ENCODE measurements at regions not wholly inside any gene's neighbourhood (a gene's known extent, or its start where the extent isn't known, plus 50 kb on each side); places are given as distances from the start of the nearest gene placed in this dataset.

DNA sequence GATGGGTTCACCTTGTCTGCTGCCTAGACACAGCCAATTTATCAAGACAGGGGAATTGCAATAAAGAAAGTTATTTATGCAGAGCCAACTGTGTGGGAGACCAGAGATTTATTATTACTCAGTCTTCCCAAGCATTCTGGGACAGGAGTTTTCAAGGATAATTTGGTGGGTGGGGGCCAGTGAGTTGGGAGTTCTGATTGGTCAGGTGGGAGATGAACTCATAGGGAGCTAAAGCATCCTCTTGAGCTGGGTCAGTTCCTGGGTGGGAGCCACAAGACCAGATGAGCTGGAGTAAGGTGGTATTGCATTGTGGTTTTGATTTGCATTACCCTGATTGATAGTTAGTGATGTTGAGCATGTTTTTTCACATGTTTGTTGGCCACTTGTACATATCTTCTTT is 86.1 kb downstream of the PRKAB2 start:
- Histone ChIP-seq H3K27ac (ENCODE audit: low read depth in 2 of 2, low read length in 1 of 2) (no peak overlapping the region), H3K79me2 (ENCODE audit: insufficient read depth) (no peaks in the 10 kb centered on the region), H3K4me1 (ENCODE audit: control insufficient read depth in 1 of 2, insufficient read depth in 2 of 2, low read depth in 1 of 2, low read length in 1 of 2) (peaks cover 0 to 6% of the 10 kb centered on the region in 2 experiments; a peak in 1 of 4 replicates), H2AFZ (ENCODE audit: low read depth) (no peak overlapping the region), H3K4me2 (no peak overlapping the region), H3K9me2 (no peaks in the 10 kb centered on the region), H3K27me3 (ENCODE audit: insufficient read depth) (peaks cover 4% of the 10 kb centered on the region; the same call in 1 of the 2 replicates), H3K9me3 (no peaks in the 10 kb centered on the region), H3K36me3 (replicated peaks in 1 of 2; ENCODE audit: control insufficient read depth in 1 of 2, insufficient read depth in 2 of 2, low read length in 1 of 2) (no peaks in the 10 kb centered on the region), H3K4me3 (ENCODE audit: low read depth in 2 of 2, low read length in 1 of 2) (no peak overlapping the region), H4K20me1 (ENCODE audit: insufficient read depth) (no peaks in the 10 kb centered on the region), H3F3A (replicated peaks; ENCODE audit: insufficient read depth) (peaks cover 18% of the 10 kb centered on the region), H3K9ac (no peak overlapping the region)
- POLR2A ChIA-PET, result no interaction called here
- DNase-seq, result no peak
- CTCF ChIA-PET, result no interaction called here
- TF ChIP-seq, protein P1, sequence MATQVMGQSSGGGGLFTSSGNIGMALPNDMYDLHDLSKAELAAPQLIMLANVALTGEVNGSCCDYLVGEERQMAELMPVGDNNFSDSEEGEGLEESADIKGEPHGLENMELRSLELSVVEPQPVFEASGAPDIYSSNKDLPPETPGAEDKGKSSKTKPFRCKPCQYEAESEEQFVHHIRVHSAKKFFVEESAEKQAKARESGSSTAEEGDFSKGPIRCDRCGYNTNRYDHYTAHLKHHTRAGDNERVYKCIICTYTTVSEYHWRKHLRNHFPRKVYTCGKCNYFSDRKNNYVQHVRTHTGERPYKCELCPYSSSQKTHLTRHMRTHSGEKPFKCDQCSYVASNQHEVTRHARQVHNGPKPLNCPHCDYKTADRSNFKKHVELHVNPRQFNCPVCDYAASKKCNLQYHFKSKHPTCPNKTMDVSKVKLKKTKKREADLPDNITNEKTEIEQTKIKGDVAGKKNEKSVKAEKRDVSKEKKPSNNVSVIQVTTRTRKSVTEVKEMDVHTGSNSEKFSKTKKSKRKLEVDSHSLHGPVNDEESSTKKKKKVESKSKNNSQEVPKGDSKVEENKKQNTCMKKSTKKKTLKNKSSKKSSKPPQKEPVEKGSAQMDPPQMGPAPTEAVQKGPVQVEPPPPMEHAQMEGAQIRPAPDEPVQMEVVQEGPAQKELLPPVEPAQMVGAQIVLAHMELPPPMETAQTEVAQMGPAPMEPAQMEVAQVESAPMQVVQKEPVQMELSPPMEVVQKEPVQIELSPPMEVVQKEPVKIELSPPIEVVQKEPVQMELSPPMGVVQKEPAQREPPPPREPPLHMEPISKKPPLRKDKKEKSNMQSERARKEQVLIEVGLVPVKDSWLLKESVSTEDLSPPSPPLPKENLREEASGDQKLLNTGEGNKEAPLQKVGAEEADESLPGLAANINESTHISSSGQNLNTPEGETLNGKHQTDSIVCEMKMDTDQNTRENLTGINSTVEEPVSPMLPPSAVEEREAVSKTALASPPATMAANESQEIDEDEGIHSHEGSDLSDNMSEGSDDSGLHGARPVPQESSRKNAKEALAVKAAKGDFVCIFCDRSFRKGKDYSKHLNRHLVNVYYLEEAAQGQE (IDR thresholded peaks at IDR 0.05; ENCODE audit: low read depth, low read length), result no peak
- TF ChIP-seq YY1 (IDR thresholded peaks at IDR 0.05; ENCODE audit: low read depth), result no peak
- no peak for TF ChIP-seq EZH2phosphoT487 (IDR thresholded peaks at IDR 0.05; ENCODE audit: borderline replicate concordance, low read depth)
- TF ChIP-seq NRF1 (IDR thresholded peaks at IDR 0.05; ENCODE audit: low read depth, low read length), result no peak
- no peak for TF ChIP-seq MEF2A (IDR thresholded peaks at IDR 0.05; ENCODE audit: borderline replicate concordance, low read depth)
- no peak for TF ChIP-seq CHD2 (IDR thresholded peaks at IDR 0.05; ENCODE audit: low read length, partially characterized antibody)
- TF ChIP-seq, protein P2, sequence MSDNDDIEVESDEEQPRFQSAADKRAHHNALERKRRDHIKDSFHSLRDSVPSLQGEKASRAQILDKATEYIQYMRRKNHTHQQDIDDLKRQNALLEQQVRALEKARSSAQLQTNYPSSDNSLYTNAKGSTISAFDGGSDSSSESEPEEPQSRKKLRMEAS (IDR thresholded peaks at IDR 0.05; ENCODE audit: low read depth), result no peak
- no peak for TF ChIP-seq JUND (IDR thresholded peaks at IDR 0.05)
- TF ChIP-seq, protein P3, sequence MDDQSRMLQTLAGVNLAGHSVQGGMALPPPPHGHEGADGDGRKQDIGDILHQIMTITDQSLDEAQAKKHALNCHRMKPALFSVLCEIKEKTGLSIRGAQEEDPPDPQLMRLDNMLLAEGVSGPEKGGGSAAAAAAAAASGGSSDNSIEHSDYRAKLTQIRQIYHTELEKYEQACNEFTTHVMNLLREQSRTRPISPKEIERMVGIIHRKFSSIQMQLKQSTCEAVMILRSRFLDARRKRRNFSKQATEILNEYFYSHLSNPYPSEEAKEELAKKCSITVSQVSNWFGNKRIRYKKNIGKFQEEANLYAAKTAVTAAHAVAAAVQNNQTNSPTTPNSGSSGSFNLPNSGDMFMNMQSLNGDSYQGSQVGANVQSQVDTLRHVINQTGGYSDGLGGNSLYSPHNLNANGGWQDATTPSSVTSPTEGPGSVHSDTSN (IDR thresholded peaks at IDR 0.05), result no peak
- no peak for TF ChIP-seq ELF1 (IDR thresholded peaks at IDR 0.05)
- no peak for TF ChIP-seq TEAD4 (IDR thresholded peaks at IDR 0.05; ENCODE audit: borderline replicate concordance, insufficient read depth)
- TF ChIP-seq, protein P4, sequence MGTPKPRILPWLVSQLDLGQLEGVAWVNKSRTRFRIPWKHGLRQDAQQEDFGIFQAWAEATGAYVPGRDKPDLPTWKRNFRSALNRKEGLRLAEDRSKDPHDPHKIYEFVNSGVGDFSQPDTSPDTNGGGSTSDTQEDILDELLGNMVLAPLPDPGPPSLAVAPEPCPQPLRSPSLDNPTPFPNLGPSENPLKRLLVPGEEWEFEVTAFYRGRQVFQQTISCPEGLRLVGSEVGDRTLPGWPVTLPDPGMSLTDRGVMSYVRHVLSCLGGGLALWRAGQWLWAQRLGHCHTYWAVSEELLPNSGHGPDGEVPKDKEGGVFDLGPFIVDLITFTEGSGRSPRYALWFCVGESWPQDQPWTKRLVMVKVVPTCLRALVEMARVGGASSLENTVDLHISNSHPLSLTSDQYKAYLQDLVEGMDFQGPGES (IDR thresholded peaks at IDR 0.05; ENCODE audit: low read depth, low read length), result no peak
- TF ChIP-seq GATA2 (CRISPR knock-in tag; IDR thresholded peaks at IDR 0.05), result no peak
- TF ChIP-seq EP300 (IDR thresholded peaks at IDR 0.05; ENCODE audit: borderline replicate concordance in 1 of 2, low read depth in 1 of 2, low read length in 1 of 2), result no peak
- TF ChIP-seq GABPA (IDR thresholded peaks at IDR 0.05; ENCODE audit: low read depth), result no peak

All from SK-N-SH (cell line).